A673 (cell line): ENCODE measurements at regions not wholly inside any gene's neighbourhood (a gene's known extent, or its start where the extent isn't known, plus 50 kb on each side); places are given as distances from the start of the nearest gene placed in this dataset.

Experiments
- EZH2 ChIP-seq: fragments of 200-600 bp; sonication (generic); IDR thresholded peaks from 2 replicates; pipeline ENCODE4 v1.6.1; 2017; ENCODE audit warnings: borderline replicate concordance, low read depth, mild to moderate bottlenecking, mixed read lengths, antibody characterized with exemption, low read length; ENCODE audit not compliant: poor library complexity, severe bottlenecking
- TF ChIP-seq, protein P1 (sequence below): fragments of 300-800, 200-600 bp; sonication (generic); conservative IDR thresholded peaks from 2 replicates; pipeline ENCODE4 v1.5.1; 2017; ENCODE audit warnings: low read depth, mild to moderate bottlenecking, antibody characterized with exemption, low read length, moderate library complexity, mixed read lengths

DNA sequence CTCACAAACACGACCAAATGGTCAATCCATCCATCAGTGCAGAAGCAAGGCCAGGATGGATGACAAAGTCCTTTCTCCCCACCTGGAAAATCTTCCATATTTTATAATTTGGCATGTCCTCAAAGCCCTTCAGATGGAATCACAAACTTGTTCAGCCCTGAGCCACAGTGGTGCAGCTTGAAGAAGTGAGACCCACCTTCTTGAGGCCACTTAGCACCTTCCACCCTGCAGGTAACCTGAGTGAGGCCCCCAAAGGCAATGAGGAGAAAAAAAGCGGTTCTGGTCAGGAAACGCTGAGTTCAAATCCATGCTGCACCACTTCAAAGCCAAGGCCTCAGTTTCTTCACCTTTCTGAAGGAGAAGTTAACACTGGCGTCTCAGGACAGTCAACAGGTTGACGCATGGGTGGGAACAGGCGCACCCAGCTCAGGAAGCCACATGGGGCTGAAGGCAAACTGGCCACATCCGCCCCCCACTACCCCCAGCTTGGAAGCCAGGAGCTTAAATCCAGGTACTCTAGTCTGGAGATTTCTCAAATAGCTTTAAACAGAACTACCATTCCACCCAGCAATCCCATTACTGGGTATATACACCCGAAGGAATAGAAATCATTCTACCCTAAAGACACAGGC lies 320.4 kb downstream of the BCL11B start:
- TF ChIP-seq, protein P1, sequence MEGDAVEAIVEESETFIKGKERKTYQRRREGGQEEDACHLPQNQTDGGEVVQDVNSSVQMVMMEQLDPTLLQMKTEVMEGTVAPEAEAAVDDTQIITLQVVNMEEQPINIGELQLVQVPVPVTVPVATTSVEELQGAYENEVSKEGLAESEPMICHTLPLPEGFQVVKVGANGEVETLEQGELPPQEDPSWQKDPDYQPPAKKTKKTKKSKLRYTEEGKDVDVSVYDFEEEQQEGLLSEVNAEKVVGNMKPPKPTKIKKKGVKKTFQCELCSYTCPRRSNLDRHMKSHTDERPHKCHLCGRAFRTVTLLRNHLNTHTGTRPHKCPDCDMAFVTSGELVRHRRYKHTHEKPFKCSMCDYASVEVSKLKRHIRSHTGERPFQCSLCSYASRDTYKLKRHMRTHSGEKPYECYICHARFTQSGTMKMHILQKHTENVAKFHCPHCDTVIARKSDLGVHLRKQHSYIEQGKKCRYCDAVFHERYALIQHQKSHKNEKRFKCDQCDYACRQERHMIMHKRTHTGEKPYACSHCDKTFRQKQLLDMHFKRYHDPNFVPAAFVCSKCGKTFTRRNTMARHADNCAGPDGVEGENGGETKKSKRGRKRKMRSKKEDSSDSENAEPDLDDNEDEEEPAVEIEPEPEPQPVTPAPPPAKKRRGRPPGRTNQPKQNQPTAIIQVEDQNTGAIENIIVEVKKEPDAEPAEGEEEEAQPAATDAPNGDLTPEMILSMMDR, result no peak
- no peak for TF ChIP-seq EZH2
